Hematopoietic multipotent progenitor cell treated with erythropoietin and hydrocortisone succinate and interleukin-3 and kit ligand, for 4 days (in vitro differentiated cells): ENCODE measurements at regions not wholly inside any gene's neighbourhood (a gene's known extent, or its start where the extent isn't known, plus 50 kb on each side); places are given as distances from the start of the nearest gene placed in this dataset.
"Not testable (repeated sequence)": the region's sequence is repeated elsewhere in the genome, so short reads cannot be mapped to it uniquely, and the experiment has no call there.

ENCODE experiments used
- DNase-seq: peaks from one replicate; pipeline ENCODE4 v3.0.0-alpha.2; 2015

DNA sequence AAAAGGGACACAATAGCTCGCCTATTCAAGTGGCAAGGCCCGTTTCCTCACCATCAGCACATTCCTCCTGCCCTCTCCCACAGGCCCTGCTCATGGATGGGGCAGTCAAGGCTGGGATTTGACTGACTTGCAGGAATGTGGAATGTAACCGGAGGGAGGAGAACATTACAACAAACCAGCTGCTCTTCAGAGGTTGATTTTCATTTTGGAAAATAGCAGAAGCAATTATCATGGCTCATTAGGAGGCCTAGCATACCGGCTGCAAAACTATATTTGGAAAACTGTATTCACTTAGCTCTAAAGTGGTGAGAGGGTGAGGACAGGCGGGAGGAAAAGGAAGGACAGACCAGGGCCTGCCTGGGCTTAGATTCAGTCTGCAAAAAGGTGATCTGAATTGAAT is 283.7 kb downstream of the CD83 start:
- DNase-seq, result no peak

GRCh38 chr6:14406614-14407331 is 289.2 kb downstream of the CD83 start:
- no peak for DNase-seq

GRCh38 chr6:14408446-14408845 is 290.9 kb downstream of the CD83 start:
- DNase-seq, result no peak

DNA sequence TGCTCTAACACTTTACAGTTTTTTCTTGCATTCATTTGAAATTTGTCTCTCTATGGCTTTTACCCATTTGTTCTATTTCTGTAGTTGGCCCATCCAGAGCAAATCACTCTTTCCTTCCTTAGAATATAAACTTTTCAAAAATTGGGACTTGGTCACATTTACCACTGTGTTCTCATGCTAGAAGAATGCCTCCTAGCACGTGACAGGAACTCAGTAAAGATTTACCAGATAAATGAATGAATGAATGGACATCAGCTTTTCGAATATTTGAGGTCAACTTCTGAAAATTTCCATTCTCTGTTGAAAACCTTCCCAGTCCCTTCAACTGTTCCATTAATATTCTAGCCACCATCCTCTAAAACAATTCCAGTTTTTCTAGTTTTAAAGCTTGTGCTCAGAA is 294.5 kb downstream of the CD83 start:
- DNase-seq, result no peak

DNA sequence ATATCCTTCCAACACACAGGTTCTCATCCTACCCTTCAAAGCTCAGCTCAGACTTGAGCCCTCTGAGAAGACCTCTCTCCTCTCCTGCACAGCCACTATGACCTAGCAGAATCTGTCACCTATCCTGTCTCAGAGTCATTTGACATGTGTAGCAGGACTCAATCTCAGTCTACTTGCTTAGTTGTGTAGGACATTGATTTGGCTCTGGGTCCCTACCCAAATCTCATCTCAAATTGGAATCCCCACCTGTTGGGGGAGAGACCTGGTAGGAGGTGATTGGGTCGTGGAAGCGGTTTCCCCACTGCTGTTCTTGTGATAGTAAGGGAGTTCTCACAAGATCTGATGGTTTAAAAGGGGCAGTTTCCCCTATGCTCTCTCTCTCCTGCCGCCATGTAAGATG is 297.9 kb downstream of the CD83 start:
- no peak for DNase-seq

DNA sequence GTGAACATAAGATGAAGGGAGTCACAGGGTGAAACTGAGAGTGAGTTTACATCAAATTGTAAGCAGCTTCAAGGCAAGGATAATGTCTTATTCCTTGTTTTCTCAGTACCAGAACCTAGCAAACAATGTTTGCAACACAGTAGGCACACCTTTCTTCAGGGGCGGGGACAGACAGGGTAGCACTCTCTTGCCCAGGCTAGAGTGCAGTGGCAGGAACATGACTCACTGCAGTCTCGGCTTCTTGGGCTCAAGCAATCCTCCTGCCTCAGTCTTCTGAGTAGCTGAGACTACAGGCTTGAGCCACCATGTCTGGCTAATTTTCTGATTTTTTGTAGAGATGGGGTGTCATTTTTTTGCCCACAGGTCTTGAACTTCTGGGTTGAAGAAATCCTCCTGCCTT is 299.8 kb downstream of the CD83 start:
- no peak for DNase-seq

- DNase-seq, result not testable (repeated sequence)
Observed at GRCh38 chr6:14419224-14419623, 301.7 kb downstream of the CD83 start.

DNA sequence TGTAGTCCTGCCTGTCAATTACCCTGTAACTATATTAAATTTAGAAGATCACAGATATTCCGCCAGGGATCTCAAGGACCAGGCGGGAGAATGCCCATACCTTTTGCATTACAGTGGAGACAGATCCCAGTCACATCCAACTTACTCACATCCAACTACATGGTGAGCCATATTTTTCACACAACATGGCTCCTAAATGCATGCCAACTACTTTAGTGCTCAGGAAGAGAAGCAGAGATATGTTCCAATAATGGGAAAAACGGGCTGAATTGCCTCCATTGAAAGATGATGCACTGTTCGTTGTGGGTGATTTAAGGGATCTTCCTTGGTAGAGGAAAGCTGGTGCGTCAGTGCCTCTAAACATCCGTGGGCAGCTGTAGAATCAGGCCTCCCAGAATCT is 304.5 kb downstream of the CD83 start:
- DNase-seq, result no peak

DNA sequence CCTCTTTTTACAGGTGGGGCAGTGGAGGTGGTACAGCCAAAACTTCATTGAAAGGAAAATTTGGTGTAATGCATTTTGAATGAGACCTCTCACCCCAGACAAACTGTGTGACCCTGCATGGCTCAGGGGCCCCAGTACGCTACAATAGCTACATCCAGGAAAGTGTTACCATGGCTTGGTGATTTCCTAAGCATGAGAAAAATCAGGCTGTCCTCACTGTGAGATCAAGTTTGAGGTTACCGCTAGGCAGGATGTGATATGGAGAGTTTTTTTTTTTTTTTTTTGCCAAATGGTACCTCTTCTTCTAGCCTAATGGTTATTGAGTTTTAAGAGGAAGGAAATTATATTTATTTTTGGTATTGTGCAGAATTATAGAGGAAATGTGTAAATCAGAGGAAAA is 305.3 kb downstream of the CD83 start:
- no peak for DNase-seq

DNA sequence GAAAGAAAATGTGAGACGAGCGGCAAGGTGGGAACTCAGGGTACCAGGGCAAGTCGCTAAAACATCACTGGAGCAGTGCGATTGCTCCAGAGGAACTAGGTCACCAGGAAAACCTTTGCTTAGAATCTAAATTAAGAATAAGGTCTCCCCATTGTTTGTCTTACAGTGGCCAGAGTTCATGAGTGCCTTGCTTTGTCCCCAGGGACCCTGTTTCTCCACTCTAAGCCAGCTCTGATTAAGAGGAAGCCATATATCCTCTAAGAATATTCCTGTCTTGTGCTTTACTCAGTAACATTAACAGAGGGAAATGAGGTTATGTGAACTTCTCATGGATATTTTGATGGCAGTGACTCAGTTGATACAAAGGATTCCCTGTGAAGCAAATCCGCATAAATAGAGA is 305.8 kb downstream of the CD83 start:
- no peak for DNase-seq

GRCh38 chr6:14423955-14424354 is 306.4 kb downstream of the CD83 start:
- no peak for DNase-seq

DNA sequence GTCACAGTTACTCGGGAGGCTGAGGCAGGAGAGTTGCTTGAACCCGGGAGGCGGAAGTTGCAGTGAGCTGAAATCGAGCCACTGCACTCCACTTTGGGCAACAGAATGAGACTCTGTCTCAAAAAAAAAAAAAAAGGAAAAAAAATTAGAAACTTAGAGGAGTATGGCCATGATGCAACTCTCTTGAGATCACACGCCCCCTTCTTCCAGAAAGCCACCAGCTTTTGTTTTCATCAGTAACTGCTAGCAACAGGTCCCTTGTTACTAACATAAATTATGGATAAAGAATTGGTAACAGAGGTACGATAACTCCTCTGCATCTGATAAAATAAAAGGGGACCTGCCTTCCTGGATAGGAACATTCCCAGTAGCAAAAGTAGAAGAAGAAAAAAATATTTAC is 308.2 kb downstream of the CD83 start:
- no peak for DNase-seq

GRCh38 chr6:14426281-14426680 is 308.7 kb downstream of the CD83 start:
- DNase-seq, result no peak

GRCh38 chr6:14428269-14428668 is 310.7 kb downstream of the CD83 start:
- no peak for DNase-seq

GRCh38 chr6:14429396-14429795 is 311.8 kb downstream of the CD83 start:
- no peak for DNase-seq

- no peak for DNase-seq
Observed at GRCh38 chr6:14430218-14430617, 312.6 kb downstream of the CD83 start.

DNA sequence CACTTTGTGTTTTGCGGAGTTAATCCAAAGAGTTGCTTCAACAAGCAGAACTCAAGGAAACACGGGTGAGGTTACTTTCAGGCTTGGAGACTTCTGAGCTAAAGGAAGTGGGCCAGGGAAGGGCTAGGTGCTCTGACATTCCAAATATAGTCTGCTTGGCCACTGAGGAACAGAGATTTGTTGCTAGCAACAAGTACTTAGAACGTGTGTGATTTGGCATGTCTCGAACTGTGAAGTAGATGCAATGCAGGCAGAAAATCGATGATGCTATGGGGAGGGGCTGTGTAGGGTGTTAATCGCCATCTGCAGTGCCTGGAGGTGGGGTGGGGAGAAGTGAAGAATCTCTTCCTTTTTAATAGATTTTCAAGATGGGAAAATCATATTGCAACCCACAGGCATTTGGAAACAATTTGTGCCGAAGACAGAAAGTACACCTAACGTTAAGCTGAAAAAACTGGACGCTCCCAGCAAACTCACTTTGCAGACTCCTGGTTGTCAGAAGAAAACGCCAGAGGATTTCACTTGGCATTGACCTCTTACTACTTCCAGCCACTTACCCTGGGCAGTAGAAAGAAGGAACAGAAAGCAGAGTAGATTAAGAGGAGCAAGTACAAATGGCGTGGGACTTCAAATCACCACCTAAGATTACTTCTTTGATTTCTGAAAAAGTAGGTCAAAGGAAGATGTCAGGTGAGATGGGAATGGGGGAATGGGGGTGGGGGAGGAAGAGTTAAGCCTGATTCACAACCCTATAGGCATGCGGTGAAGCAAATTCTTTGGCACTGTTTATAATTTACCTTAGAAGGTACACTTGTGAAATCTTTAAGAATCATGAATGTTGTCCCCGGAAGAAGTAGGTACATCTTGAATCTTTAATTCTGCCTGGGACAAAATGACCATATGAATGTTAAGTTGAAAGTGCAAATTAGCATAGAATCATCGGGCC is 314.1 kb downstream of the CD83 start:
- DNase-seq, result no peak

DNA sequence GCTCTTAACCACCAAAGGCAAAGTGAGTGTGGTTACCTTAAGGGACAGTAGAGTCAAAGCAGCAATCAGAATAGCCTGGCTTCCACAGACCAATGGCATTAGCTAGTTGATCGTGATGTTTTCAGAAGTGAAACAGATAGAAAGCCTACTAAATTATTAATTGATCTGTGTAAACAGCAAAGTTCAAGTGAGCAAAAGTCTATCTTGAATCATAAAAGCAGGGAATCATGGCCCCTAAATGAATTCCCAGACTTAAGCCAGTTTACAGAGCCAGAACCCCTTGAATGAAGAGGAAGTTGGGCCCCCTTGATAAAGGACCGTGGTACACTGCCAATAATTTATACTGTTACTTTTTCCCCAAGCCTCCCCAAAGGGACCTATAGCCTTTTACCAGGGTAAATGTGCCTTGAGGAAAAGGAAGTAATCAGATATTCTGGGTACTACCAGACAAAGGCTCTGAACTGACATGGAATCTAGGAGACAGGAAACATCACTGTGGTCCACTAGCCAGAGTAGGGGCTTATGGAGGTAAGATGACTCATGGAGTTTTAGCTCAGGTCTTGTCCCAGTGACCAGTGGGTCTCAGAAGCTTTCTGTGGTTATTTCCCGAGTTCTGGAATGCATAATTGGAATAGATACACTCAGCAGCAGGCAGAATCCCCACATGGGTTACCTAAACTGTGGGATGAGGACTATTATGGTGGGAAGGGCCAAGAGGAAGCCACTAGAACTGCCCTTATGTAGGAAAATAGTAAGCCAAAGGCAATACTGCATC is 317.5 kb downstream of the CD83 start:
- DNase-seq, result no peak

GRCh38 chr6:14436592-14437132 is 319.1 kb downstream of the CD83 start:
- DNase-seq, result peak; percentile 35

- no peak for DNase-seq
Observed at GRCh38 chr6:14439419-14439818, 321.8 kb downstream of the CD83 start.

GRCh38 chr6:14440215-14440910 is 322.8 kb downstream of the CD83 start:
- DNase-seq, result no peak

DNA sequence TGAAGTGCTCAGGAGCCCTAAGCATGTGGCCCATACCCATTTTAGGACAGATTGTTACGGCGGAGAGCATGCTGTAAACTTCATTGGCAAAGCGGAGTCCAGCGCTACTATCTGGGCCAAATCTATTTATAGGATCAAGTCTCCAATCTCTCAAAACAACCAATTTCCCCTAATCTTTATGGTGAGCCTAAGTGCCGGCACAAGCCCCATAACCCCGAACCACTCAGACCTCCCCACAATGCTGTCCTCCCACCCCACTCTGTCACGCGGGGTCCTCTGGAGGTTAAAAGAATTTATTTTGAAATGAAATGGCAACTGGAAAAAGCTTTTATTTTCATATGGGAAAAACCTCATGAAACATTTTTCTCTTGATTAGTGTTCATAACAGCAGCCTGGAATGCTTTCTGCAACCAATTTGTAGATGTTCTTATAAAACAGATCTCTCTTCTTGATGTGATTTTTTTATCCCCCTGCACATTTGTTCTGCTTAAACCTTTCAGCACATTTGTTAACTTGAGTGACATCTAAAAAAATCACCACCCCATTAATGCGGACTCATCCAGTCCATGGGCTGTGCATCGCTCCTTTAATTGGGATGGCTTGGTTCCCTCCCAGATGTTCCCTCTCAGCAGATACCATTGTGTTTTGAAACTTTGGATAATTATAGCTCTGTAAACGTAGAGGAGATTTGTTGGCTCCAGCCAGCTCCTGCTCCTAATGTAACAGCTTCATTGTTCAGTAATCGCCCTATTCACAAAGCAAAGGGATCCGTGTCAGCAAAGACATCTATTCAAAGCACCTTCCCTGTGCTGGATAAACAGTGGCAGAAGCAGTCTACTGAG is 323.6 kb downstream of the CD83 start:
- no peak for DNase-seq
